ENCODE measurements at regions not wholly inside any gene's neighbourhood (a gene's known extent, or its start where the extent isn't known, plus 50 kb on each side); places are given as distances from the start of the nearest gene placed in this dataset.

GRCh38 chr13:69423844-69424243, 683.8 kb upstream of the ATXN8OS start:
- TF ChIP-seq POLR2A (IDR thresholded peaks at IDR 0.05) = no peak
- TF ChIP-seq, protein P1, sequence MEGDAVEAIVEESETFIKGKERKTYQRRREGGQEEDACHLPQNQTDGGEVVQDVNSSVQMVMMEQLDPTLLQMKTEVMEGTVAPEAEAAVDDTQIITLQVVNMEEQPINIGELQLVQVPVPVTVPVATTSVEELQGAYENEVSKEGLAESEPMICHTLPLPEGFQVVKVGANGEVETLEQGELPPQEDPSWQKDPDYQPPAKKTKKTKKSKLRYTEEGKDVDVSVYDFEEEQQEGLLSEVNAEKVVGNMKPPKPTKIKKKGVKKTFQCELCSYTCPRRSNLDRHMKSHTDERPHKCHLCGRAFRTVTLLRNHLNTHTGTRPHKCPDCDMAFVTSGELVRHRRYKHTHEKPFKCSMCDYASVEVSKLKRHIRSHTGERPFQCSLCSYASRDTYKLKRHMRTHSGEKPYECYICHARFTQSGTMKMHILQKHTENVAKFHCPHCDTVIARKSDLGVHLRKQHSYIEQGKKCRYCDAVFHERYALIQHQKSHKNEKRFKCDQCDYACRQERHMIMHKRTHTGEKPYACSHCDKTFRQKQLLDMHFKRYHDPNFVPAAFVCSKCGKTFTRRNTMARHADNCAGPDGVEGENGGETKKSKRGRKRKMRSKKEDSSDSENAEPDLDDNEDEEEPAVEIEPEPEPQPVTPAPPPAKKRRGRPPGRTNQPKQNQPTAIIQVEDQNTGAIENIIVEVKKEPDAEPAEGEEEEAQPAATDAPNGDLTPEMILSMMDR (IDR thresholded peaks at IDR 0.05) = no peak
